ENCODE measurements at regions not wholly inside any gene's neighbourhood (a gene's known extent, or its start where the extent isn't known, plus 50 kb on each side); places are given as distances from the start of the nearest gene placed in this dataset.

DNA sequence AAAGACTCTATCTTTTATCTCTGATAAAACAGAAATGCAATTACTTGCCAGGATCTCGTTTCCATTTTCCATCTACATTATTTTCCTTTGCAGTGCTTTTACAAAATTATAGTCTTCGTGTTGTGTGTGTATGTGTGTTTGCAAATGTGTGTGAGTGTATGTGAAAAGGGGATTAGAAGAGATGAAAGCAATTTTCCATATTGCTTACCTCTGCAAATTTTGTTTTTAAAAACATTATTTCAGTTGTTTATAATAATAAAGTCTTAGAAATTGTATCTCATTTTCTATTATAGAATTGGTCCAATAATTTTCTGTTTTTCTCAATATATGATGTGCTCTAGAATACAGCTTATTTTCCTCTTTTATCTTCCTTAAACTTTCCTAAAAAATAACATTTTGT lies 421.3 kb upstream of the ANKRD30A start:
- Histone ChIP-seq H3K4me3 (ENCODE audit: severe bottlenecking) (no peak overlapping the region), H3K27me3 (ENCODE audit: insufficient read depth, poor library complexity, severe bottlenecking) (no peaks in the 10 kb centered on the region), H3K9me3 (ENCODE audit: severe bottlenecking) (peaks cover 2% of the 10 kb centered on the region), H3K4me1 (ENCODE audit: insufficient read depth, poor library complexity, severe bottlenecking) (no peaks in the 10 kb centered on the region), H3K36me3 (ENCODE audit: low read depth) (no peaks in the 10 kb centered on the region), H3K27ac (ENCODE audit: poor library complexity, severe bottlenecking) (no peak overlapping the region)
- TF ChIP-seq, protein P1, sequence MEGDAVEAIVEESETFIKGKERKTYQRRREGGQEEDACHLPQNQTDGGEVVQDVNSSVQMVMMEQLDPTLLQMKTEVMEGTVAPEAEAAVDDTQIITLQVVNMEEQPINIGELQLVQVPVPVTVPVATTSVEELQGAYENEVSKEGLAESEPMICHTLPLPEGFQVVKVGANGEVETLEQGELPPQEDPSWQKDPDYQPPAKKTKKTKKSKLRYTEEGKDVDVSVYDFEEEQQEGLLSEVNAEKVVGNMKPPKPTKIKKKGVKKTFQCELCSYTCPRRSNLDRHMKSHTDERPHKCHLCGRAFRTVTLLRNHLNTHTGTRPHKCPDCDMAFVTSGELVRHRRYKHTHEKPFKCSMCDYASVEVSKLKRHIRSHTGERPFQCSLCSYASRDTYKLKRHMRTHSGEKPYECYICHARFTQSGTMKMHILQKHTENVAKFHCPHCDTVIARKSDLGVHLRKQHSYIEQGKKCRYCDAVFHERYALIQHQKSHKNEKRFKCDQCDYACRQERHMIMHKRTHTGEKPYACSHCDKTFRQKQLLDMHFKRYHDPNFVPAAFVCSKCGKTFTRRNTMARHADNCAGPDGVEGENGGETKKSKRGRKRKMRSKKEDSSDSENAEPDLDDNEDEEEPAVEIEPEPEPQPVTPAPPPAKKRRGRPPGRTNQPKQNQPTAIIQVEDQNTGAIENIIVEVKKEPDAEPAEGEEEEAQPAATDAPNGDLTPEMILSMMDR (IDR thresholded peaks at IDR 0.05; ENCODE audit: poor library complexity, severe bottlenecking): no peak
- DNase-seq (ENCODE audit: low spot score) (no peak), ATAC-seq (ENCODE audit: low read depth) (no peak)

DNA sequence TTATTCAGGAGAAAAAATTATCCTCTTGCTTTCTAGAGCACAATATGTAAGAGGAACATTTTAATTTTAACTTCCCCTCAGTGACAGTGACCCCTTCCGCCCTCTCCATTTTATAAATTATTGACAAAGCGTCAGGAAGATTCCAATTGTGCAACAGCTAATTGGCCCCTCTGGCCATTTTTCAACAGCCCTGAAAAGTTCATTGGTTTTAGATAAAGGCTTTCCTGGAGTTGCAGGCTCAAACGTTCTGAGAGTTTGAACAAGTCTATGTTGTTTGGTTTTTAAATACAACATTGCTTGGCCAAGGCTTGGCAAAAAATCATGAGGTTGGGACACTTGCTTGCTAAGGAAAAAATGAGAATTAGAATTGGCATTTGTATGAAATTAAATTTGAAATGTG lies 422.2 kb upstream of the ANKRD30A start:
- Histone ChIP-seq H3K27me3 (ENCODE audit: insufficient read depth, poor library complexity, severe bottlenecking) (no peaks in the 10 kb centered on the region), H3K36me3 (ENCODE audit: low read depth) (no peaks in the 10 kb centered on the region), H3K9me3 (ENCODE audit: severe bottlenecking) (peaks cover 2% of the 10 kb centered on the region), H3K4me1 (ENCODE audit: insufficient read depth, poor library complexity, severe bottlenecking) (no peaks in the 10 kb centered on the region), H3K27ac (ENCODE audit: poor library complexity, severe bottlenecking) (no peak overlapping the region), H3K4me3 (ENCODE audit: severe bottlenecking) (no peak overlapping the region)
- DNase-seq (ENCODE audit: low spot score) (no peak), ATAC-seq (ENCODE audit: low read depth) (no peak)
- TF ChIP-seq, protein P1 (IDR thresholded peaks at IDR 0.05; ENCODE audit: poor library complexity, severe bottlenecking): no peak

DNA sequence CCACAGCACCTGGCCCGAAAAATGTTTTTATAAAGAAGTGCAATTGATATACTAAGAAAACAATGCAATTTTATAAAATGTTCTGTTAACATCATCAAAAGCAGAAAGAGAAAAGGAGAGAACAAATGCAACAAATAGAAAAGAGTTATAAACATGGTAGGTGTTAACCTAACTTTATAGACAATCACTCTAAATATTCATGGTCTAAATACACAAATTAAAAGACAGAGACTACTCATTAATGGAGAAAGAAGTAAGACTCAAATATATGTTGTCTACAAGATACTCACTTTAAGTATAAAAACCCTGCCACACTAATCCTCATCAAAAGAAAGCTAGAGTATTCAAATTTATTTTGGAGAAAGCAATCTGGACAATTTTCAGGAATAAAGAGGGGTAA lies 425.3 kb upstream of the ANKRD30A start:
- H3K9me3 ChIP-seq (ENCODE audit: severe bottlenecking): peaks cover 2% of the 10 kb centered on the region
- no peaks in the 10 kb centered on the region for H3K27me3 ChIP-seq (ENCODE audit: insufficient read depth, poor library complexity, severe bottlenecking)
- DNase-seq (ENCODE audit: low spot score) (no peak), ATAC-seq (ENCODE audit: low read depth) (no peak)
- H3K4me3 ChIP-seq (ENCODE audit: severe bottlenecking): no peak overlapping the region
- no peaks in the 10 kb centered on the region for H3K4me1 ChIP-seq (ENCODE audit: insufficient read depth, poor library complexity, severe bottlenecking)
- no peak overlapping the region for H3K27ac ChIP-seq (ENCODE audit: poor library complexity, severe bottlenecking)
- no peaks in the 10 kb centered on the region for H3K36me3 ChIP-seq (ENCODE audit: low read depth)
- TF ChIP-seq, protein P1 (IDR thresholded peaks at IDR 0.05; ENCODE audit: poor library complexity, severe bottlenecking): no peak

DNA sequence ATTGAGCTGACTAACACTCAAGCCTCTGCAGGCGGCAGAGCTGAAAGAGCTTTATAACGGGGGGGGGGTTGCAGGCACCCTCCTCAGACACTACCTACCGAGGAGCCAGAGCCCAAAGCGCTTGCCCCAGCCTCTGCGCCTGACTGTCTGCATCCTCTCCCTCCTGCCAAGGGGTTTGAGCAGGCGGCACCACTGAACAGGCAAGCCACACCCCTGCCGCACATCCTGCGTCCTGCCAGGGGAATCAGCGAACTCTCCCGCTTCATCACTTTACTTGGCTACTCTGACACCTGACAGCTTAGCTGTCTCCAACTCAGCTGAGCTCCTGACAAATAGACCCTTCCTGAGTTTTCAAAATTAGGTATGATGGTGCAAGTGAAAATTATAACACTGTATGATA lies 432.6 kb upstream of the ANKRD30A start:
- DNase-seq (ENCODE audit: low spot score) (no peak), ATAC-seq (ENCODE audit: low read depth) (no peak)
- no peaks in the 10 kb centered on the region for H3K9me3 ChIP-seq (ENCODE audit: severe bottlenecking)
- H3K27me3 ChIP-seq (ENCODE audit: insufficient read depth, poor library complexity, severe bottlenecking): no peaks in the 10 kb centered on the region
- TF ChIP-seq, protein P1 (IDR thresholded peaks at IDR 0.05; ENCODE audit: poor library complexity, severe bottlenecking): no peak
- H3K36me3 ChIP-seq (ENCODE audit: low read depth): no peaks in the 10 kb centered on the region
- no peak overlapping the region for H3K4me3 ChIP-seq (ENCODE audit: severe bottlenecking)
- no peak overlapping the region for H3K27ac ChIP-seq (ENCODE audit: poor library complexity, severe bottlenecking)
- H3K4me1 ChIP-seq (ENCODE audit: insufficient read depth, poor library complexity, severe bottlenecking): no peaks in the 10 kb centered on the region

DNA sequence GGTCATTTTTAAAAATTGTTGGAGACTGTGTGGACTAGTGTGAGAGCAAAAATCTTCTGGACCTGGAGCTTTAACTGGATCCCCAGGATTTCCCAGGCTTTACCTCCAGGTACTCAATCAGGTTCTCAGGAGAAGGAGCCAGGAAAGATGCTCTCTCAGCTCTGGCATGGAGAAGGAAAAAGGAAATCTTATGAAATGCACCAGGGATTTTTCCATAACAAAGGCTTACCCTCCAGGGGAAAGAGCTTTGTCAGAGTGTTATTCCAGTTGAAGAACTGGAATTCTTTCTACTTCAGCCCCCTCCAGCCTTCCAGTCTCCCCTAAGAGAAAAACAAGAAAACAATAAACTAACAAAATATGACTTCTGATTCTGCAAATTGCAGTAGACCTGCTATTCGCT lies 436.7 kb upstream of the ANKRD30A start:
- H3K4me3 ChIP-seq (ENCODE audit: severe bottlenecking): no peak overlapping the region
- no peak overlapping the region for H3K27ac ChIP-seq (ENCODE audit: poor library complexity, severe bottlenecking)
- H3K9me3 ChIP-seq (ENCODE audit: severe bottlenecking): no peaks in the 10 kb centered on the region
- ATAC-seq (ENCODE audit: low read depth) (no peak), DNase-seq (ENCODE audit: low spot score) (no peak)
- H3K27me3 ChIP-seq (ENCODE audit: insufficient read depth, poor library complexity, severe bottlenecking): no peaks in the 10 kb centered on the region
- H3K4me1 ChIP-seq (ENCODE audit: insufficient read depth, poor library complexity, severe bottlenecking): no peaks in the 10 kb centered on the region
- TF ChIP-seq, protein P1 (IDR thresholded peaks at IDR 0.05; ENCODE audit: poor library complexity, severe bottlenecking): no peak
- no peaks in the 10 kb centered on the region for H3K36me3 ChIP-seq (ENCODE audit: low read depth)
